ENCODE measurements at regions not wholly inside any gene's neighbourhood (a gene's known extent, or its start where the extent isn't known, plus 50 kb on each side); places are given as distances from the start of the nearest gene placed in this dataset.

- DNase-seq (ENCODE audit: low read depth in 1 of 2, low spot score in 1 of 2) = no peak
- in situ Hi-C loops (cut with HindIII; ENCODE audit: low pct_unique_long_range_greater_than_20kb, low sequenced_read_pairs) = no loop called here
- no peak for TF ChIP-seq JUND (IDR thresholded peaks at IDR 0.05; ENCODE audit: low read depth)
These were observed 2126.4 kb upstream of the TENM3 start for GRCh38 chr4:180116840-180117239.

- DNase-seq (ENCODE audit: low read depth in 1 of 2, low spot score in 1 of 2) = no peak
- in situ Hi-C loops (cut with HindIII; ENCODE audit: low pct_unique_long_range_greater_than_20kb, low sequenced_read_pairs) = no loop called here
- no peak for TF ChIP-seq JUND (IDR thresholded peaks at IDR 0.05; ENCODE audit: low read depth)
These were observed 2123.1 kb upstream of the TENM3 start for GRCh38 chr4:180120068-180120467.

- in situ Hi-C loops (cut with HindIII; ENCODE audit: low pct_unique_long_range_greater_than_20kb, low sequenced_read_pairs) = no loop called here
- DNase-seq (ENCODE audit: low read depth in 1 of 2, low spot score in 1 of 2) = peak in 1 of 2 experiments; percentile 4
- TF ChIP-seq JUND (IDR thresholded peaks at IDR 0.05; ENCODE audit: low read depth) = no peak
These were observed 2108.9 kb upstream of the TENM3 start for GRCh38 chr4:180134091-180134866.

- in situ Hi-C loops (cut with HindIII; ENCODE audit: low pct_unique_long_range_greater_than_20kb, low sequenced_read_pairs) = no loop called here
- no peak for DNase-seq (ENCODE audit: low read depth in 1 of 2, low spot score in 1 of 2)
- TF ChIP-seq JUND (IDR thresholded peaks at IDR 0.05; ENCODE audit: low read depth) = no peak
These were observed 2101.5 kb upstream of the TENM3 start for GRCh38 chr4:180141734-180142133.

GRCh38 chr4:180148737-180149136 lies 2094.5 kb upstream of the TENM3 start:
- DNase-seq (ENCODE audit: low read depth in 1 of 2, low spot score in 1 of 2) = no peak
- no peak for TF ChIP-seq JUND (IDR thresholded peaks at IDR 0.05; ENCODE audit: low read depth)
- in situ Hi-C loops (cut with HindIII; ENCODE audit: low pct_unique_long_range_greater_than_20kb, low sequenced_read_pairs) = no loop called here

GRCh38 chr4:180150818-180151217 lies 2092.4 kb upstream of the TENM3 start:
- TF ChIP-seq JUND (IDR thresholded peaks at IDR 0.05; ENCODE audit: low read depth) = no peak
- in situ Hi-C loops (cut with HindIII; ENCODE audit: low pct_unique_long_range_greater_than_20kb, low sequenced_read_pairs) = no loop called here
- DNase-seq (ENCODE audit: low read depth in 1 of 2, low spot score in 1 of 2) = no peak

GRCh38 chr4:180152831-180153230 lies 2090.4 kb upstream of the TENM3 start:
- in situ Hi-C loops (cut with HindIII; ENCODE audit: low pct_unique_long_range_greater_than_20kb, low sequenced_read_pairs) = no loop called here
- TF ChIP-seq JUND (IDR thresholded peaks at IDR 0.05; ENCODE audit: low read depth) = no peak
- DNase-seq (ENCODE audit: low read depth in 1 of 2, low spot score in 1 of 2) = no peak

GRCh38 chr4:180153587-180153986 lies 2089.6 kb upstream of the TENM3 start:
- no peak for TF ChIP-seq JUND (IDR thresholded peaks at IDR 0.05; ENCODE audit: low read depth)
- DNase-seq (ENCODE audit: low read depth in 1 of 2, low spot score in 1 of 2) = no peak
- in situ Hi-C loops (cut with HindIII; ENCODE audit: low pct_unique_long_range_greater_than_20kb, low sequenced_read_pairs) = no loop called here

- DNase-seq (ENCODE audit: low read depth in 1 of 2, low spot score in 1 of 2) = no peak
- no peak for TF ChIP-seq JUND (IDR thresholded peaks at IDR 0.05; ENCODE audit: low read depth)
- in situ Hi-C loops (cut with HindIII; ENCODE audit: low pct_unique_long_range_greater_than_20kb, low sequenced_read_pairs) = no loop called here
These were observed 2086.5 kb upstream of the TENM3 start for GRCh38 chr4:180156684-180157083.

GRCh38 chr4:180160195-180160983 lies 2082.8 kb upstream of the TENM3 start:
- no peak for TF ChIP-seq JUND (IDR thresholded peaks at IDR 0.05; ENCODE audit: low read depth)
- no peak for DNase-seq (ENCODE audit: low read depth in 1 of 2, low spot score in 1 of 2)
- in situ Hi-C loops (cut with HindIII; ENCODE audit: low pct_unique_long_range_greater_than_20kb, low sequenced_read_pairs) = no loop called here

- no peak for DNase-seq (ENCODE audit: low read depth in 1 of 2, low spot score in 1 of 2)
- no peak for TF ChIP-seq JUND (IDR thresholded peaks at IDR 0.05; ENCODE audit: low read depth)
- in situ Hi-C loops (cut with HindIII; ENCODE audit: low pct_unique_long_range_greater_than_20kb, low sequenced_read_pairs) = no loop called here
These were observed 2078.4 kb upstream of the TENM3 start for GRCh38 chr4:180164799-180165198.

GRCh38 chr4:180169394-180169793 lies 2073.8 kb upstream of the TENM3 start:
- in situ Hi-C loops (cut with HindIII; ENCODE audit: low pct_unique_long_range_greater_than_20kb, low sequenced_read_pairs) = no loop called here
- DNase-seq (ENCODE audit: low read depth in 1 of 2, low spot score in 1 of 2) = no peak
- no peak for TF ChIP-seq JUND (IDR thresholded peaks at IDR 0.05; ENCODE audit: low read depth)

- no peak for DNase-seq (ENCODE audit: low read depth in 1 of 2, low spot score in 1 of 2)
- in situ Hi-C loops (cut with HindIII; ENCODE audit: low pct_unique_long_range_greater_than_20kb, low sequenced_read_pairs) = no loop called here
- TF ChIP-seq JUND (IDR thresholded peaks at IDR 0.05; ENCODE audit: low read depth) = no peak
These were observed 2073.2 kb upstream of the TENM3 start for GRCh38 chr4:180169966-180170365.
